Mesenchymal stem cell (in vitro differentiated cells and primary cell): ENCODE measurements at regions not wholly inside any gene's neighbourhood (a gene's known extent, or its start where the extent isn't known, plus 50 kb on each side); places are given as distances from the start of the nearest gene placed in this dataset.
A peak's percentile ranks its signal among the peaks of the same experiment; 100 is the strongest.

Source experiments
- DNase-seq: peaks from one replicate; pipeline ENCODE4 v3.0.0-alpha.2; 2013
- H2AFZ ChIP-seq: one replicate; pipeline ENCODE4 v1.6.1; 2013; ENCODE audit warnings: low read depth, mild to moderate bottlenecking, control low read depth, inconsistent platforms, low read length, moderate library complexity
- H2AK5ac ChIP-seq: 2 replicates; pipeline ENCODE4 v1.6.1; 2013; ENCODE audit warnings: low read length, moderate library complexity, mild to moderate bottlenecking, inconsistent platforms; ENCODE audit not compliant: severe bottlenecking
- H2BK120ac ChIP-seq: one replicate; pipeline ENCODE4 v1.6.1; 2013; ENCODE audit warnings: low read depth, mild to moderate bottlenecking, inconsistent platforms, low read length, moderate library complexity
- H2BK12ac ChIP-seq, 2 experiments: one replicate each; pipeline ENCODE4 v1.6.1; 2013; ENCODE audit warnings: inconsistent platforms in 2 of 2, low read length in 2 of 2, mild to moderate bottlenecking in 2 of 2, moderate library complexity in 2 of 2, control low read depth in 1 of 2
- H2BK15ac ChIP-seq: one replicate; pipeline ENCODE4 v1.6.1; 2013; ENCODE audit warnings: mild to moderate bottlenecking, low read depth, inconsistent platforms; ENCODE audit not compliant: poor library complexity, severe bottlenecking
- H2BK5ac ChIP-seq: 2 replicates; pipeline ENCODE4 v1.6.1; 2013; ENCODE audit warnings: low read depth, mild to moderate bottlenecking, low read length, control low read depth, inconsistent platforms; ENCODE audit not compliant: poor library complexity, severe bottlenecking
- H3K14ac ChIP-seq, 2 experiments: one replicate each; pipeline ENCODE4 v1.6.1; 2013; ENCODE audit warnings: inconsistent platforms in 2 of 2, low read length in 2 of 2, control low read depth in 1 of 2, mild to moderate bottlenecking in 1 of 2, moderate library complexity in 1 of 2
- H3K18ac ChIP-seq, 2 experiments: one replicate each; pipeline ENCODE4 v1.6.1; 2013; ENCODE audit warnings: inconsistent platforms in 2 of 2, low read length in 2 of 2, control low read depth in 1 of 2, low read depth in 1 of 2, mild to moderate bottlenecking in 1 of 2
- H3K23ac ChIP-seq, 2 experiments: one replicate each; pipeline ENCODE4 v1.6.1; 2013; ENCODE audit warnings: inconsistent platforms in 2 of 2, low read length in 2 of 2, mild to moderate bottlenecking in 2 of 2, moderate library complexity in 2 of 2, control low read depth in 1 of 2
- H3K27ac ChIP-seq: 2 replicates; pipeline ENCODE4 v1.5.1; 2013; ENCODE audit warnings: mild to moderate bottlenecking, moderate library complexity, low read length, control low read depth, inconsistent platforms; ENCODE audit not compliant: poor library complexity, severe bottlenecking
- H3K27me3 ChIP-seq, 2 experiments: 2 replicates each; pipeline versions ENCODE4 v1.6.1 to v1.7.0; 2013; ENCODE audit warnings: low read length in 2 of 2, mild to moderate bottlenecking in 2 of 2, moderate library complexity in 2 of 2, control low read depth in 1 of 2, inconsistent platforms in 1 of 2; ENCODE audit not compliant: control insufficient read depth in 1 of 2, insufficient read depth in 1 of 2
- H3K36me3 ChIP-seq, 2 experiments: 2 replicates each; pipeline versions ENCODE4 v1.6.1 to v1.7.0; 2013; ENCODE audit warnings: low read length in 2 of 2, control low read depth in 1 of 2, inconsistent platforms in 1 of 2, low read depth in 1 of 2, mild to moderate bottlenecking in 1 of 2; ENCODE audit not compliant: insufficient read depth in 2 of 2, control insufficient read depth in 1 of 2
- H3K4ac ChIP-seq, 2 experiments: one replicate each; pipeline ENCODE4 v1.6.1; 2013; ENCODE audit warnings: inconsistent platforms in 2 of 2, low read length in 2 of 2, mild to moderate bottlenecking in 2 of 2, moderate library complexity in 2 of 2, control low read depth in 1 of 2, low read depth in 1 of 2
- H3K4me1 ChIP-seq: 2 replicates; pipeline ENCODE4 v1.6.1; 2013; ENCODE audit warnings: low read depth, low read length, control low read depth; ENCODE audit not compliant: control insufficient read depth, insufficient read depth
- H3K4me2 ChIP-seq: 2 replicates; pipeline ENCODE4 v1.6.1; 2013; ENCODE audit warnings: low read length, mild to moderate bottlenecking, inconsistent platforms; ENCODE audit not compliant: poor library complexity, severe bottlenecking
- H3K4me3 ChIP-seq, 2 experiments: 2 replicates each; pipeline versions ENCODE4 v1.5.1 to v1.7.0; 2013; ENCODE audit warnings: low read length in 2 of 2, mild to moderate bottlenecking in 2 of 2, control low read depth in 1 of 2, low read depth in 1 of 2; ENCODE audit not compliant: insufficient read depth in 1 of 2
- H3K79me1 ChIP-seq: replicated peaks from 2 replicates; pipeline ENCODE4 v1.6.1; 2013; ENCODE audit warnings: mild to moderate bottlenecking, control low read depth, low read length, inconsistent platforms; ENCODE audit not compliant: poor library complexity, severe bottlenecking
- H3K9ac ChIP-seq: 2 replicates; pipeline ENCODE4 v1.7.0; 2013; ENCODE audit warnings: mild to moderate bottlenecking, low read length, moderate library complexity
- H3K9me3 ChIP-seq: 2 replicates; pipeline ENCODE4 v1.7.0; 2013; ENCODE audit warnings: mild to moderate bottlenecking, low read length; ENCODE audit not compliant: control insufficient read depth
- H4K8ac ChIP-seq: one replicate; pipeline ENCODE4 v1.6.1; 2013; ENCODE audit warnings: inconsistent platforms, mild to moderate bottlenecking, low read length, moderate library complexity
- H4K91ac ChIP-seq: one replicate; pipeline ENCODE4 v1.6.1; 2013; ENCODE audit warnings: mild to moderate bottlenecking, low read length, inconsistent platforms
- WGBS: methylation state at CpG from one replicate; pipeline ENCODE4 v1.1.7; 2013; ENCODE audit warnings: mixed read lengths; 5-methylcytosine and 5-hydroxymethylcytosine counted together

GRCh38 chrX:16461968-16462367 is 188.0 kb upstream of the S100G start:
- no peak overlapping the region for H2AFZ ChIP-seq
- no peak overlapping the region for H4K8ac ChIP-seq
- no peak overlapping the region for H3K18ac ChIP-seq
- WGBS: 100% methylated on average over 1 of the region's 1 CpG
- H3K4me3 ChIP-seq: no peak overlapping the region
- H3K9me3 ChIP-seq: no peaks in the 10 kb centered on the region
- no peak overlapping the region for H3K4ac ChIP-seq
- H4K91ac ChIP-seq: no peak overlapping the region
- no peaks in the 10 kb centered on the region for H3K27me3 ChIP-seq
- H3K14ac ChIP-seq: no peak overlapping the region
- H3K23ac ChIP-seq: no peak overlapping the region
- H2BK5ac ChIP-seq: no peak overlapping the region
- no peak overlapping the region for H2BK120ac ChIP-seq
- no peak overlapping the region for H3K27ac ChIP-seq
- H2BK12ac ChIP-seq: no peak overlapping the region
- no peak overlapping the region for H2AK5ac ChIP-seq
- no peak overlapping the region for H3K9ac ChIP-seq
- H3K36me3 ChIP-seq: no peaks in the 10 kb centered on the region
- H3K4me1 ChIP-seq: no peaks in the 10 kb centered on the region
- no peaks in the 10 kb centered on the region for H3K79me1 ChIP-seq
- no peak overlapping the region for H2BK15ac ChIP-seq
- no peak for DNase-seq
- H3K4me2 ChIP-seq: no peak overlapping the region

- no peak overlapping the region for H2BK12ac ChIP-seq
- no peak overlapping the region for H2AFZ ChIP-seq
- no peak overlapping the region for H4K8ac ChIP-seq
- no peak overlapping the region for H3K4ac ChIP-seq
- no peak overlapping the region for H3K27ac ChIP-seq
- no peaks in the 10 kb centered on the region for H3K79me1 ChIP-seq
- H2AK5ac ChIP-seq: no peak overlapping the region
- H3K36me3 ChIP-seq: no peaks in the 10 kb centered on the region
- no peak overlapping the region for H2BK5ac ChIP-seq
- H2BK15ac ChIP-seq: no peak overlapping the region
- DNase-seq: peak; percentile 21
- no peak overlapping the region for H3K23ac ChIP-seq
- no peak overlapping the region for H3K4me3 ChIP-seq
- no peak overlapping the region for H4K91ac ChIP-seq
- H3K4me2 ChIP-seq: no peak overlapping the region
- no peak overlapping the region for H3K18ac ChIP-seq
- H3K9ac ChIP-seq: no peak overlapping the region
- H3K14ac ChIP-seq: no peak overlapping the region
- no peaks in the 10 kb centered on the region for H3K27me3 ChIP-seq
- H2BK120ac ChIP-seq: no peak overlapping the region
- 93% methylated on average over 4 of the region's 6 CpGs for WGBS
- H3K9me3 ChIP-seq: no peaks in the 10 kb centered on the region
- no peaks in the 10 kb centered on the region for H3K4me1 ChIP-seq
Observed at GRCh38 chrX:16462912-16463311, 187.0 kb upstream of the S100G start.

DNA sequence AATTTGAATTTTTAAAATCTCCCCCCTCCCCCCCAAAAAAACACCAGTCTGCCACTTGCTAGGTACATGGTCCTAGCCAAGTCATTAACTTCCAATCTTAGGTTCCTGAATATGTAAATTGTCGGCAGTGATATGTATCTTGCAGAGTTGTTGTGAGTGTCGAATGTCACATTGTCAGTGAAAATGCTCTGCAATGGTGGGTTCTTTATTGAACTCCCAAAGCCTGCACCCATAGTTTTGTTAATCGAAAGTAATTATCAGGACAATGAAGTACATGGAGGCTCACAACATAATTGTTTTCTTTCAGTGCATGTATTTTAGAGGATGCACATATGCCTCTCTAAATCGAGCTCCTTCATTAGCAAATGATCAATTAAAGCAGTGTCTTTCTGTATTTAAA is 185.6 kb upstream of the S100G start:
- no peak overlapping the region for H3K9ac ChIP-seq
- no peaks in the 10 kb centered on the region for H3K79me1 ChIP-seq
- H3K4me3 ChIP-seq: no peak overlapping the region

DNA sequence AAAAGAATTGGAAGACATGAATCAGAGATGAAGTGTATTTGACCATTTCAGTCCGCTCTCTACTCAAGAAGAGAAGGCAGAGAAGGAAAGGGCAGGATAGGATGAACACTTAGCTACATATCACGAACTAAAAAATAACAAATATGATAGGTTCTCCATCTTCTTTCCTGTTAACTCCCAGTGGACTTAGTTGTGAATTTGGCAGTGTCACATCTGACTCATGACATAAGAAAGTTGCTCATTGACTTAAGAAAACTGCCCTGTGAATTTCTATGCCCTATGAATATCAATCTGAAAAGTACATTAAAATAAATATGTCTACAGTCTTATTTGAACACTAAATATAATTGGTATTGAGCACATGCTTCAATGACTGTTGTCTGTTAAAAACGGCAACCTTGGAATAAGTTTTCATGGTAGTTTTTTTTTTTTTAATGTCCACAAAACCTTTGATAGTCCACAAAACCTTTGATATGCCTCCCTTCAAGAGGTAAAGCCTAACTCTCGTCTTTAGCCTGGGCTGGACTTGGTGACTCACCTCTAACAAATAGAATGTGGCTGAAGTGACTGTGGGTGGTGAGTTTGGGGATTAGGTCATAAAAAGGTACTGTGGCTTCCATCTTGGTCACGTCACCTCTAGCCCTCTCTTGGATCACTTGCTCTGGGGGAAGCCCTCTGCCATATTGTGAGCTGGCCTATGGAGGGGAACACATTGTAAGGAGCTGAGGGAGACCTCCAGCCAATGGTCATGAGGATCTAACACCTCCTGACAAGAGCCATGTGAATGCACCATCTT is 184.7 kb upstream of the S100G start:
- no peak overlapping the region for H2AK5ac ChIP-seq
- H2BK5ac ChIP-seq: no peak overlapping the region
- no peak overlapping the region for H2BK12ac ChIP-seq
- H3K23ac ChIP-seq: no peak overlapping the region
- no peak for DNase-seq
- no peak overlapping the region for H3K14ac ChIP-seq
- H3K27me3 ChIP-seq: peaks cover 0 to 10% of the 10 kb centered on the region in 2 experiments
- no peaks in the 10 kb centered on the region for H3K9me3 ChIP-seq
- no peak overlapping the region for H3K4me3 ChIP-seq
- 78% methylated on average over 1 of the region's 5 CpGs for WGBS
- no peak overlapping the region for H2BK120ac ChIP-seq
- H3K27ac ChIP-seq: no peak overlapping the region
- H3K4me1 ChIP-seq: no peaks in the 10 kb centered on the region
- no peak overlapping the region for H3K4me2 ChIP-seq
- no peaks in the 10 kb centered on the region for H3K36me3 ChIP-seq
- no peak overlapping the region for H3K4ac ChIP-seq
- H2BK15ac ChIP-seq: no peak overlapping the region
- H4K91ac ChIP-seq: no peak overlapping the region
- no peaks in the 10 kb centered on the region for H3K79me1 ChIP-seq
- no peak overlapping the region for H3K9ac ChIP-seq
- no peak overlapping the region for H3K18ac ChIP-seq
- H4K8ac ChIP-seq: no peak overlapping the region
- H2AFZ ChIP-seq: no peak overlapping the region

More for the DNA sequence above, 185.6 kb upstream of the S100G start:
- no peak overlapping the region for H2BK5ac ChIP-seq
- DNase-seq: no peak
- H3K14ac ChIP-seq: no peak overlapping the region
- H3K4ac ChIP-seq: no peak overlapping the region
- no peak overlapping the region for H3K4me2 ChIP-seq
- H2AFZ ChIP-seq: no peak overlapping the region
- no peaks in the 10 kb centered on the region for H3K36me3 ChIP-seq
- no peak overlapping the region for H2BK12ac ChIP-seq
- peaks cover 0 to 10% of the 10 kb centered on the region in 2 experiments for H3K27me3 ChIP-seq
- no peak overlapping the region for H4K91ac ChIP-seq
- H3K23ac ChIP-seq: no peak overlapping the region
- H3K18ac ChIP-seq: no peak overlapping the region
- H3K9me3 ChIP-seq: no peaks in the 10 kb centered on the region
- no peak overlapping the region for H2BK15ac ChIP-seq
- H2AK5ac ChIP-seq: no peak overlapping the region
- WGBS: 100% methylated on average over 2 of the region's 4 CpGs
- H3K27ac ChIP-seq: no peak overlapping the region
- no peak overlapping the region for H4K8ac ChIP-seq
- no peaks in the 10 kb centered on the region for H3K4me1 ChIP-seq
- no peak overlapping the region for H2BK120ac ChIP-seq
